ENCODE measurements at regions not wholly inside any gene's neighbourhood (a gene's known extent, or its start where the extent isn't known, plus 50 kb on each side); places are given as distances from the start of the nearest gene placed in this dataset.

GRCh38 chr22:26798462-26799065 is 141.2 kb downstream of the MIAT start:
- 74 to 76% methylated on average over 19 of the region's 19 CpGs for WGBS, 2 donors
- no peaks in the 10 kb centered on the region for H3K4me1 ChIP-seq

GRCh38 chr22:26800858-26801257 is 143.5 kb downstream of the MIAT start:
- no peak for DNase-seq

More at GRCh38 chr22:26798462-26799065, 141.2 kb downstream of the MIAT start:
- Histone ChIP-seq H3K27ac (no peak overlapping the region), H3K9me3 (no peaks in the 10 kb centered on the region), H3K4me3 (replicated peaks in 1 of 3) (no peak overlapping the region), H3K36me3 (no peaks in the 10 kb centered on the region), H3K27me3 (no peaks in the 10 kb centered on the region)
- no peak for DNase-seq
- no peak for TF ChIP-seq POLR2A (IDR thresholded peaks at IDR 0.05)
- no peak for TF ChIP-seq CTCF (IDR thresholded peaks at IDR 0.05)
- intact Hi-C loops (cut with DNase I): no loop called here

GRCh38 chr22:26801449-26801848 is 144.1 kb downstream of the MIAT start:
- Histone ChIP-seq H3K9me3 (no peaks in the 10 kb centered on the region), H3K27ac (no peak overlapping the region), H3K36me3 (no peaks in the 10 kb centered on the region), H3K4me1 (no peaks in the 10 kb centered on the region), H3K27me3 (no peaks in the 10 kb centered on the region), H3K4me3 (replicated peaks in 1 of 3) (no peak overlapping the region)
- WGBS, 2 donors: 86 to 93% methylated on average over 1 of the region's 1 CpG
- intact Hi-C loops (cut with DNase I): no loop called here
- DNase-seq: no peak
- TF ChIP-seq CTCF (IDR thresholded peaks at IDR 0.05): no peak
- no peak for TF ChIP-seq POLR2A (IDR thresholded peaks at IDR 0.05)

More at GRCh38 chr22:26800858-26801257, 143.5 kb downstream of the MIAT start:
- intact Hi-C loops (cut with DNase I): no loop called here
- no peak for TF ChIP-seq CTCF (IDR thresholded peaks at IDR 0.05)
- TF ChIP-seq POLR2A (IDR thresholded peaks at IDR 0.05): no peak
- no peak overlapping the region for H3K27ac ChIP-seq
- 47 to 50% methylated on average over 7 of the region's 7 CpGs for WGBS, 2 donors
- no peak overlapping the region for H3K4me3 ChIP-seq (replicated peaks in 1 of 3)
- no peaks in the 10 kb centered on the region for H3K4me1 ChIP-seq
- no peaks in the 10 kb centered on the region for H3K27me3 ChIP-seq
- H3K36me3 ChIP-seq: no peaks in the 10 kb centered on the region
- no peaks in the 10 kb centered on the region for H3K9me3 ChIP-seq

GRCh38 chr22:26804315-26804714 is 146.9 kb downstream of the MIAT start:
- no peaks in the 10 kb centered on the region for H3K4me1 ChIP-seq
- no peak overlapping the region for H3K27ac ChIP-seq
- no peaks in the 10 kb centered on the region for H3K27me3 ChIP-seq
- no peak for TF ChIP-seq CTCF (IDR thresholded peaks at IDR 0.05)
- TF ChIP-seq POLR2A (IDR thresholded peaks at IDR 0.05): no peak
- 85 to 93% methylated on average over 4 of the region's 4 CpGs for WGBS, 2 donors
- no peak for DNase-seq
- intact Hi-C loops (cut with DNase I): no loop called here
- no peaks in the 10 kb centered on the region for H3K9me3 ChIP-seq
- H3K4me3 ChIP-seq (replicated peaks in 1 of 3): no peak overlapping the region
- H3K36me3 ChIP-seq: no peaks in the 10 kb centered on the region

GRCh38 chr22:26804911-26805539 is 147.6 kb downstream of the MIAT start:
- no peak overlapping the region for H3K27ac ChIP-seq
- H3K27me3 ChIP-seq: no peaks in the 10 kb centered on the region
- TF ChIP-seq CTCF (IDR thresholded peaks at IDR 0.05) (no peak), POLR2A (IDR thresholded peaks at IDR 0.05) (no peak)
- intact Hi-C loops (cut with DNase I): no loop called here
- no peak for DNase-seq
- H3K4me3 ChIP-seq (replicated peaks in 1 of 3): no peak overlapping the region
- WGBS, 2 donors: 72 to 82% methylated on average over 12 of the region's 12 CpGs
- no peaks in the 10 kb centered on the region for H3K36me3 ChIP-seq
- no peaks in the 10 kb centered on the region for H3K9me3 ChIP-seq
- H3K4me1 ChIP-seq: no peaks in the 10 kb centered on the region
